ENCODE measurements at regions not wholly inside any gene's neighbourhood (a gene's known extent, or its start where the extent isn't known, plus 50 kb on each side); places are given as distances from the start of the nearest gene placed in this dataset.

- DNase-seq, result no peak
These were observed 406.8 kb downstream of the PRDM2 start for GRCh38 chr1:14106679-14107313.

- no peak for DNase-seq
These were observed 408.6 kb downstream of the PRDM2 start for GRCh38 chr1:14108356-14109275.

GRCh38 chr1:14109276-14109635 is 409.3 kb downstream of the PRDM2 start:
- no peak for DNase-seq

DNA sequence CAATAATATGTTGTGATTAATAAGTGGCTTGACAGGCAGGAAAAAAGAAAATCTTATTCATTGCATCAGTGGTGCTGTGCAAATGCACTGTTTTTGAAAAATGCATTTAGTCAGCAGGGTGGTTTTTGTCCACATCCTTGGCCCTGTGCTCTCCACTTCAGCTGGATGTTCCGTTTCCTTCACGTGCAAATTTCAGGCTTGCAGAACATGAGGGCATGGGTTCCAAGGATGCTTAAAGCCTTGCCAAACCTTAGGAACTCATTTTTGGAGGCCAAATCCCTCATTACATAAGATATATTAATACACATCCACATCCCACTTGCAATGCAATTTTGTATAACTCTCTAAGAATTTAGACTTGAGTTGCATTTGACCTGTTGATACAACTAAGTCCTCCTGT is 410.1 kb downstream of the PRDM2 start:
- DNase-seq, result no peak

DNA sequence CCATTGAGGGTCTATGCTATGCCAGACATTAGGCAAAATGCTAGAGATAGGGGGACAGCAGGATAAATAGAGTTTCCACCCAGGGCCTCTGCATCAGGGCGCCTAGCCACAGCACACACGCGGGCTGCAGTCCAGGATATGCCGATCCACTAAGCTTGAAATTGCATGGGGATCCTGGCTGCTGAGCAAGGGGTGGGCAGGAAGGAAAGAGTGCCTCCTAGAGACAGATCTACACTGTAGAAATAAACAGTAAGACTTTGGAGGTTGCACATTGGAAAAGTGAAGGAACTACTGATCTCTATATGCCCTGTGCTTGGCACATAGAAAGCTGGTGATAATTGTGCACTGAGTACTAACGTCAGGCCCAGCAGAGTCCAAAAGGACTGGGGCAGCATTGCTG is 411.1 kb downstream of the PRDM2 start:
- no peak for DNase-seq

DNA sequence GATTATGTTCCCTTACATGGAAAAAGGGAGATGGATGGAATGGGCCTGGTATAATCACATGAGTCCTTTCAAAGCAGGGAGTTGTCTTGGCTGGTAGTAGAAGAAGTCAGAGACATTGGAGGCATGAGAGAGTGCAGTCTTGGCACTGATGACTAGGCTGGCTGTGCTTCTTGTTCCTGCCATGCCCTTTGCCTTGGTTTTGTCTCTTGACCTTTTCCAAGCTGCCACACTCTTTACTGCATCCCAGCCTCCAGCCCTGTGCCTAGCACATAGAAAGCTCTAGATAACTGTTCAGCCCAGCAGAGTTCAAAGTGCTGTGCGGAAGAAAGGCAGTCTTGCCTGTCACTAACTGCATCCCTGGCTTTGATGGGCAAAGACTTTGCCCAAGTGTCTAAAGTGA is 412.6 kb downstream of the PRDM2 start:
- DNase-seq, result no peak

DNA sequence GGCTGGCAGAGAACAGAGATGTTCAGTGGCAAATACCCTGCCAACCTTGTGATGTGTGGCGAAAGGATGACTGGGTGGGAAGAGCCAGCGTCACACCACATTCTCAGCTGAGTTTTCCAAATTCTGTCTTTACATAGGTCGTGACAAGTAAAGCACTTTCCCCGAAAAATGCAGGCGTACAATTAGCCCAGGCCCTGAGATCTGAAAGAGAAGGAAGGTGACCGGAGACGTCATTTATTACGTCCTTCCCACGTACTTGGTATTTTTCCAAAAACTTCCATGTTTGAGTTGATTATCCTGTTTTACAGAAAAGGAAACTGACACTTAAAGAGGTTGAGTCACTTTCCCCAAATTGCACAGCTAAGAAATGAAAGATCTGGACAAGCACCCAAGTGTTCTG is 413.3 kb downstream of the PRDM2 start:
- no peak for DNase-seq

DNA sequence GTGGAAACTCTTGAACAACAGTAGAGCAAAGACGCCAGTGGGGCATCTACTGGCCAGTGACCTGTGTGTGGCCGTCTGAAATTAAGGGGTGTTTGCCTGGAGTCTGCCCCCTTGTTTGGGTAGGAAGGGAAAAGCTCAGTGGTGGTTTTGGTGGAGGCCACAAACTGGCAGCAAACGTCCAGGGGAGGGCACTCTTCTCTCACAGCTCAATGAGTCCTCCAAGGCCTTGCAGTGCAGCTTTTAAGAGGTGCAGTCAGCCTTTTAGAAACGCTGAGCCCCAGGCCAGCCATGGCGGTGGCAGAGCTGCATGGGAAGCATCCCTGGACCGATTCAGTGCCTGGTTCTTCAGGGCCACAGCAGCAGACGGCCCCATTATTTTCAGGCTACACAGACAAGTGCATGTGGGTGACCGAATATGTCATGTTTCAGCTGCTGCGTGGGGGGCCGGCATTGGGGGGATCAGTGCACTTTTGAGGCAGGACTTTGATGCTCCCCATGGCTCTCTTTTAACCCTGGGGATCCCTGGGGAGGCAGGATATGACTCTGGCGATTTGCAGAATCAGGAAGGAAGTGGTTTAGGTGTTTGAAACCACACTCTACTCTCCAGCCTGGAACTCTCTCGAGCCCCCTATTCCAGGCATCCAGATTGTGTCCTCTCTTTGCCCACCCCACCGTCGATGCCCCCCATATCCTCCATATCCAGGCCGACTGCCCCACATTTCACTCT is 414.0 kb downstream of the PRDM2 start:
- DNase-seq, result peak; percentile 87

DNA sequence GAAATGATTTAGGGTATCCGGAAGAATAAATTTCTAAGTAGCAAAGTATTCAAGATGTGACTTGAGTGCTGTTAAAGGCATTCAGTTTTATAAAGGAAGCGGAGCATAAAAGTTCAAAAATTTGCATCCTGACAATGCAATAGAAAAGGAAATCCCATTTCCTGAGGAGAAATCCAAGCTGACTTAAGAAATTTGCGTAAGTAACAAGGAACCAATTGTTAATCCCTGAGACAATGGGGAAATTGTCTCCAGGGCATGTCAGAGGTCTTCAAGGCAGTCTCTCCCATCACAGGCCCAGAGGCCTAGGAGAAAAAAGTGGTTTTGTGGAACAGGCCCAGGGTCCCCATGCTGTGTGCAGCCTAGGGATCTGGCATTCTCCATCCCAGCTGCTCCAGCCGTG is 416.0 kb downstream of the PRDM2 start:
- DNase-seq, result no peak

DNA sequence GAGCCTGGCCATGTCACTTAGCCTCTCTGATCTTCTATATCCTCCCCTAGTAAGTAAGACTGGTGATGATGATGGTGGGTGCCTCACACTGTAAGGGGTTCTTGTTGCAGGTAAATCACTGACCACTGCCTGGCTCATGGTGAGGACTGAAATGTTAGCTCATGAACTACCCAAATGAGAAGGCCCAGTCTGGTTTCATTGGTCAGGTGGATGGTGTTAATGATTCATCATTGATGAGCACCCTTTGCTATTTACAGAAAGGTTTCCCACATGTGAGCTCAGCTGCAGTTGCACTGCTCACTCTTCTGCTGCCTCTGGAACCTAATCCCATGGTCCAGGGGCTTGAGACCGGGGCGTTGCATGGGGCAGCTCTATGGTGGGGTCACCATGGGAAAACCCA is 417.7 kb downstream of the PRDM2 start:
- DNase-seq, result no peak

DNA sequence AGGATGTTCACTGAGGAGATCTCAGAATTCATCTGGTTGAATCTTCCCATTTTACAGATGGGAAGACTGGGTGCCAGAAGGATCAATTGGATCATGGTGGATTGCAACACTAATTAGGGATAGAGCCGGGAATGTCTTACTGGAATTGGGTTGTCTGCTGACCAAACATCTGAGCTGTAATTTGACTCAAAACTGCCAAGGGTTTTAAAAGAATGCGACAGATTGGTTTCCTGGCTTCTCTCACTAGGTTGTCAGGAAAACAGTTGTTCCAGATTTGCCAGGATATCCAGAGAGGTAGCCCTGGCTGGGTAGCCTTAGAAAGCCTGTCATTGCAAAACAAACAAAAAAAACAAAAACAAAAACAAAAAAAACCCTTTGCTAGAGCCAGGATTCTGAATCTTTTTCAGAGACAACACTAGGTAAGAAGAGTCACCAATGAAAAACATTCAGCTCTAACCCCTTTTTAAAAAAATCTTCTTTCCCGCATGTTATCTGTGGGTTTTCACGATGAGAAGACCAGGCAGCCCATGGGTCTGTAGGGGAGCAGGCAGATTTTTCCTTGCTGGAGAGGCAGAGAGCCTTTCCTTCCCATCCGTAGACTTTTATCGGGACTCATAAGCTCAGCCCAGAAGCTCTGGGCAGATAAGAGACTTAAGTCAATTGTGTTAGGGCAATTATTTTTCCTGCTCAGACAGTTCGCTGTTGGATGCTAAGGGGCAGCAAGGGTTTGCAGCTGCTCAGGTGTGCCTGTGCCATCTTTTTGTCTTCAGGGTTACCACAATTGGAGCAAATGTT is 418.9 kb downstream of the PRDM2 start:
- DNase-seq, result no peak

GRCh38 chr1:14120895-14121294 is 420.9 kb downstream of the PRDM2 start:
- DNase-seq, result no peak

DNA sequence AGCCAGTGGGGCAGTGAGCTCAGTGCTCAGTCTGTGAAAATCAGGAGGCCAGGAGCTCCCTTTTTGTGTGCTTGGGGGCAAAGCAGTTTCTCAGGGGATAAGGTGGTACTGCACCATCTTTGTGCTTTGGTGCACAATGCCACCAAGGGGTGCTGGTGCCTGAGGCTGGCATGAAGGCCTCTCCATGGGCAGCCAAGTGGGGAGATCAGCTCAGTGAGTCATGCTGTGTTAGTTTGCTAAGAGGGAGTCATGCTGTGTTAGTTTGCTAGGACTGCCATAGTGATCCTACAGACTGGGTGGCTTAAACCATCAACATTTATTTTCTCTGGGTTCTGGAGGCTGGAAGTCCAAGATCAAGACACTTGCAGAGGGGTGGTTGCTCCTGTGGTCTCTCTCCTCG is 428.1 kb downstream of the PRDM2 start:
- no peak for DNase-seq

- no peak for DNase-seq
These were observed 429.0 kb downstream of the PRDM2 start for GRCh38 chr1:14129009-14129408.

GRCh38 chr1:14135070-14135469 is 435.1 kb downstream of the PRDM2 start:
- DNase-seq, result no peak

- no peak for DNase-seq
These were observed 436.3 kb downstream of the PRDM2 start for GRCh38 chr1:14136152-14136763.

DNA sequence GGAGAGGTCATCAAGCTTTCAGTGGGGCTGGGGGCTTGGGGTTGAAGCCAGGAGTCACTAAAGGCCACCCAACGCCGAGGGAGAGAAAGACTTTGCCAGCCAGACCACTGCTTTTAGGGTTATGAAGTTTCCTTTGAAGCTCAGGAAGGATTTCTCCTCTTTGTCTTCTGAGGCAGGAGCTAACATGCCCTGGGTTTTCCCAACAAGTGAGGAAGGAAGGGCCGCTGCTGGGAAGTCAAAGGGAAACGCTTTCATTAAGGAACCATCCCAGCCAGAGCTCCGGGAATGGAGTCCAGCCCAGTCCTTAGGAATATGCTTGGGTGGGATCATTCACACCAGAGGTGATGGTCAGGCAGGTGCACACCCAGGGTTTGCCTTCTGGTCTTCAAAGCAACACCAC is 436.9 kb downstream of the PRDM2 start:
- no peak for DNase-seq

- no peak for DNase-seq
These were observed 437.6 kb downstream of the PRDM2 start for GRCh38 chr1:14137411-14138134.

GRCh38 chr1:14138135-14138506 is 438.1 kb downstream of the PRDM2 start:
- DNase-seq, result no peak

- peak; percentile 29 for DNase-seq
These were observed 438.7 kb downstream of the PRDM2 start for GRCh38 chr1:14138687-14139086.

- DNase-seq, result no peak
These were observed 440.9 kb downstream of the PRDM2 start for GRCh38 chr1:14140831-14141401.

DNA sequence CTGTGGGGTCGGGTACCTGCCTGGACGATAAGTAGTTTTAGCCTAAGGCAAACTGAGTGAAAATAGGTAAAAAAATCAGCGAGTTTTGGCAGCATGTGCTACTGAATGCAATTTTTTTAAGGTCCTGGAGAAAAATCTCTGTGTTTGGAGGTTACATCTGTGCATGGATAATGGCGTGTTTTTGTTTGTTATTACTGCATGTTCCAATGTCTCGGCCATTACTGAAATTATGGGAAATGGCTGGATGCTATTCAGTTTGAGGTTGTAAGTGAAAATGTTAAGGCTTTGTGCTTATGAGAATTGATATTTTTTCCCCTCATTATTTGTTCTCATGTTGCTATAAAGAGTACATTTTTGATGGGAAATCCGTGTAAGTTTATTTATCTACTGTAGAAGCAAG is 441.7 kb downstream of the PRDM2 start:
- DNase-seq, result no peak

All from eye (tissue), 1 donor.